SKM-1 treated with dmso at 0.1 percent for 144 hours (cell line): ENCODE measurements at regions not wholly inside any gene's neighbourhood (a gene's known extent, or its start where the extent isn't known, plus 50 kb on each side); places are given as distances from the start of the nearest gene placed in this dataset.

Experiments used
- DNase-seq: peaks from one replicate; lab custom pipeline; 2025; ENCODE audit not compliant: unreplicated experiment; lab: John Stamatoyannopoulos, UW

DNA sequence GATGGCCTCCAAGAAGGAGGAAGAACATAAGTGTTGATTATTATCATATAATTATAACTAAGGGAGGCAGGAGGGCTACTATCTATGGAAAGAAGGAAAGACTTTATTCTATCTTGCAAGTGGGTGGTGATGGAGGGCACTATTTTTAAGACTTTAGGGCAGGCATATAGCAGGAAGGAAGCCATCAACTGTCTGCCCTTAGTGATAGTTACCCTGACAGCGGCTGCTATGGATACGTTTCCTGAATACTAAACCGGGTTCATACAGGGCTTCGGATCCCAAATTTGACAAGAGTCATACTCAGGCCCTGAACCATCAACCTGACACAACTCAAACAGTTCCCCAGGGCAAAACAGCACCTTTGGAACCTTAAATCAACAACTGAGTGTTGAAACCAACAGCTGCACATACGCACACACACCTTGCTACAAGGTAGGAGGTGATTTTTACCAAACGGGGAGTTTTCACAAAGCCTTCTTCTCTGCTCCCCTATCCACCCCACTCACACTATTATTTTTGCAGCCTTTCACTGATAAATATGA lies 397.2 kb downstream of the OMA1 start:
- DNase-seq: no peak

DNA sequence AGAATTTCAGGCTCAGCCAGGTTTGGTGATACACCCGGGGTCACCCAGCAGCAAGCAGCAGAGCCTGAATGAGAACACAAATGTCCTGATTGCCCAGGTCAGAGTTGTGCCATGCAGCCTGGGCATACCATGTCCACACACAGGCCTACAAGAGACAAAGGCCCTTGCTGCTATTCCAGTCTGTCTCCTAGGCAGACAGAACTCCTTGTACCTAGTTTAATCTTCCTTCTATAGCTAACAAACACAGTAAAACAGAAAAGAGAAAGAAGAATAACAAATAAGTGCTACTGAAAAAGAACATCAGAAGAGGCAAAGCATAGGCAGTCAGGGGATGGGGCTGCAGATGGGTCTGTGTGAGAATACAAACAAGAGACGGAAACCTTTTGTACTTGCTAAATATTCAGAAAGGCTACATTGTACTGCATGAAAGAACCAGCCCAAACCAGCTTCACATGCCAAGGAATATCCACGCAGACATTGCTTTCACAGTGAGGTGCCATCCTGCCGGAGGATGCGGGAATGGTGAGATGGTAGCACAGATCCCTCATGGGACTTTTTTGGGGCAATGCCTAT lies 401.7 kb downstream of the OMA1 start:
- DNase-seq: no peak

DNA sequence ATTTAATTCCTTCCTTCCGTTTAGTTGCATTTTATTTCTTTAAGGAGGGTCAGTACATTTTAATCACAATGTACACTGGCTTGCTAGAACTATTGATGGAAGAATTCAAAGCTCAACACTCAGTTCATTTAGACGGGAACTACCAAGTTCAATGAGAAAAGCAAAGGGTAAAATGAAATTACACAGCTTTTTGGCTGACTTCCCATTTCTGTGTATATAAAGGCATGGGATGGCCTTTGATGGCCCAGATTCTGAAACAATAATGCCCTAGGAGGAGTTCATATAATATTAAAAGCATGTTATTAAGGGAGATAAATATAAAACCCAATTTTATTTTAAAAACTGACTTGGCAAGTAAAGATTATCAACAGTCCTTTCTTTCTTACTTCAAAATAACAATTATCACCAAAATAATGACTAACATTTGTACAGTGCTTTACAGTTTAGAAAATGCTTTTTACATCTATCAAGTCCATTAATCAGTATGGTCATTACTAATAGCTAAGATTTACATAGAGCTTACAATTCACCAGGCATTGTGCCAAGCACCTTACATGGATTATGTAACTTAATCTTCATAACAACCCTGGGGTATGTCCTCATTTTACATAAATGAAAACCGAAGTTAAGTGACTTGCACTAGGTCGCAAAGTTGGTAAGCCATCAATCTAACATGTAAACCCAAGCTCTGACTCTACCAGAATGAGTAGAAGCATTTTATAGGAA lies 402.4 kb downstream of the OMA1 start:
- DNase-seq: no peak

DNA sequence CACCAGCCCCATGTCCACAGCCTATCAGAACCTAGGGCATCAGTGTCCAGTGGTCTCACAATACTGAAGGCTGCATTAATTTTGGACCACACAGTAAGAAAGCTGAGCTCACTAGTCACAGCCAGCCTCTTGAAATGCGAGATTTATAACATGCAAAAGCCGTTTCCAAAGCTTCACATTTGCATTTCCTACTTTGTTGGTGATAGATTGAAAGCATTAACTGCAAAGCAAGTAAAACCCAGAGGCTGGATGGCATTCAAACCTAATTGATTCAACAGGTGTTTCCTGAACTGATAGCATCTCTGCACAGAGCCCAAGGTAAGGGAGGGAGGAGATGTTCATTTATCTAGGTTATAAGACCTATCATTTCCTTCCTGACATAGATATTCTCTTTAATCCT lies 410.1 kb downstream of the OMA1 start:
- DNase-seq: no peak

DNA sequence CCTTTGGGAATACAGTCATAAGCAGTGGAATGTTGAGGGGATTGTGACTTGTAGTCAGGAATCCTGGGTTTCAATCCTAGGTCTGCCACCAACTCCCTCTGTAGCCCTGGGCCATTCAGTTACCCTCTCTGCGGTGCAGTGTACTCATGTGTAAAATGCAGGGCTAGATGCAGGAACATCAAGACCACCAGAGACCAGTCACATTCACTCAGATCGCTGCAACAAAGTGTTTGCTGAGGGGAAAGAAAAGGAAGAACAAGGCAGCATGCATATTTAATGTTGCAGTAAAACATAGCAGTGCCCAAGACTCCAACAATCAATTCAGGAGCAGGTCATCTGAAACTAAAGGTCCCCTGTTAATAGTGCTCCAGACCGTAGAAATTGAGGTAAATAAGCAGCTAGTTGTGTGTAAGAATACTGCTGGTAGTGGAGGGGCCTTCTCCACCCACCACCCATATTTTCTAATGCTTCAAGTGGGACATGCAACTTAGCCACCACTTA lies 410.7 kb downstream of the OMA1 start:
- no peak for DNase-seq

DNA sequence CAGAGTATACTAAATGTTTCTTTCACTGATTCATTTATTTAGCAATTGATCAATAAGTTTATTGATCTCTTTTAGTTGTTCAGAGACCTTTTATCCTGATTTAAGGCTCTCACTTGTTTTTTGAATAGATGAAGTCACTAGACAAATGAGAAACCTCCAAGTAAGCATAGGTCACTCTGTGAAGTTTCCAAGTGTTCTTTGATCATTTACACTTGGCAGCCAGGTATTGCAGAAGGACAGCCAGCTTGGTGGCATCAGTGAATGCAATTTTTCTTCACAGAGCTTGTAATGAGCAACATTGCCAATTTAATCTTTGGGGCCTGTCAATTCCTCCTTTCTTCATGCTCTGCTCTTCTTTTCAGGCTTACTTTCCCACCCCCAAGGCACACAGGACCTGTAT lies 413.0 kb downstream of the OMA1 start:
- DNase-seq: no peak

DNA sequence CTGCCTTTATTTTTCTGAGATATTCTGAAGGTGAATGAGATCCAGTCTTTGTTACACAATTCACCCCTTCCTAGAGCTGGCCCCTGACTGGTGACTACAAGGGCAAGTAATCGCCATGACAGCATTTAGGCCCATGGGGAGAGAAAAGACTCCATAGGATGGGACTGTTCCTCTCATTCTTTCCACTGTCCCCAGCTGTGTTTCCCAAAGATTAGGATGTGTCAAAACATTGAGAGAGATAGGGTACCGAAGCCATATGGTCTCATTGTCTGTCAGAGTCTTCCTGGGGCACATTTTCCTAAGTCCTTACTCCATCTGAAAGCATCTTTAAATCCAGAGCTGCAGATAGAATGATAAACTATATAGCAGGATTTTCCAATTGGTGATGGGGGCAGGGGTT lies 423.5 kb downstream of the OMA1 start:
- no peak for DNase-seq

DNA sequence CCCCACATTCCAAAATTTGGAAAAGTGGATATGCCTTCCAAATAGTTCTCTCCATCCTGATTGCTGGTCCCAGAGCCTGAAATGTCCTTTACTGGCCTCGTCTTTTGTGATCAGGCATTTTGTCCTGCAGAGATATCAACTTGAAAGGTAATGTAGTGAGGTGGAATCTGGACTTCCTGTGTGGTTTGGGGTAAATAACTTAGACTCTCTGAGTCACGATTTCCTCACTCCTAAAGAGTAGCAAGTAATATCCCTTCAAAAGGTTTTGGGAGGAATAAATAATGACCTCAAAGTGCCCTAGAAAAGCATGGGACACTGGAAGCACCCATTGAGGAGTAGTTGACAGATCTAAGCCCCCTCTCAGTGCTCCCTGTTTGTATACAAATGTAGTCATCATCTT lies 426.6 kb downstream of the OMA1 start:
- no peak for DNase-seq

DNA sequence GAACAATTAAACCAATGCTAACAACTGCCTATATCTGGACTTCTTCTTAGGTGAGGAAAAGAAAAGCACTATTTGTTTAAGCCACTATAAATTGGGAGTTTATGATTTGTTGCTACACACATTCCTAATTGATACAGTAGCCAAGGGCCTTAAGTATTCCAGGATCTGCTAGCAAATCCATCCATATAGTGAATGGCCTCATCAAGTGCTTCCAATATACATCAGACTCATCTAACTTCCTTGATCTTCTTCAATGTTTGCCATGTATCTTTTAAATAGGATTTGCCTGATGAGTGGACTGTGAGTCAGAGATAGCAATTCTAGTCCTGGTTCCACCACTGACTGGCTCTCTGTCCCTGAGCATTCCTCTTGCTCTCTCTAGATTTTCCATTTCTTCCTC lies 430.2 kb downstream of the OMA1 start:
- no peak for DNase-seq

DNA sequence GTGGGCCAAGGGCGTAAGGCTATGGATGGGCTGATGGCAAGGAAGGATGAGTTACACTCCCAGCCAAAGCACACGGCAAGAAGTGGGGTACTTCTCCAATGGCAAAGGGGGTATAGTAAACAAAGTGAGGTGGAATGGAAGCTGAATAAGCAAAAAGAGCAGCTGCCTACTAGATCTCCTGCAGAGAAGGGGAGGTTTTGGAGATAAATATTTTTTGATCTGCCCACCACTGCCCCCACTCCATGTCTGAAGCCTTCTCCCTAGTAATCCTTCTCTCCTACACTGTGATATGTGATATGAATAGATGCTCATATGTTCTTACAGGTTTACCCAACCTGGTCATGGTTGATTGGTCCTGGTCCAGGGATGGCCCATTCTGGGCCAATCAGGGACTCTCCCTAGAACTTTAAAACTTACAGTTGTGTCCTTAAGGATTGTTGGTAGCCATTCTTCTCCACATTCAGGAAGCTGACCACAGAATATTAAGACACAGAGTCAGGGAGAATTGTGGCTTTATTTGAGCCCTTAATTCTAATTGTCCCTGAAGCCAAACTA lies 436.8 kb downstream of the OMA1 start:
- no peak for DNase-seq

DNA sequence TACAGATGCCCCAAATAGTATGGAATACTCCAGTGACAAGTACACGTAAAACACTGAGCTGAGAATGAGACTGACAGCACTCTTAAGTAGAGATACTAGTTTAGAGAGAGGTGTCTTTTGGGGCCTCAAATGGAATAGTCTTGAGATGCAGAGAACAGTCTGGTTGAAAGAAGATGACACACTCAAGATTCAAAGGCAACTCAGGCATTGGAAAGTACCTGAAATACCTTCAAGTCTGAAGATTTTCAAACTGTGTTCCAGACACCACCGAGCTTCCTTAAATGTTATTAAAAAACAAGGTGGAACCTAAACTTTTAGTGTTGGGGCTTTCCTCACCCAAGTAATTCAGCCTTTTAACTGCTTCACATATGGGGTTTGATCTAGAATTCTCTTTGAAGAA lies 437.7 kb downstream of the OMA1 start:
- DNase-seq: no peak

DNA sequence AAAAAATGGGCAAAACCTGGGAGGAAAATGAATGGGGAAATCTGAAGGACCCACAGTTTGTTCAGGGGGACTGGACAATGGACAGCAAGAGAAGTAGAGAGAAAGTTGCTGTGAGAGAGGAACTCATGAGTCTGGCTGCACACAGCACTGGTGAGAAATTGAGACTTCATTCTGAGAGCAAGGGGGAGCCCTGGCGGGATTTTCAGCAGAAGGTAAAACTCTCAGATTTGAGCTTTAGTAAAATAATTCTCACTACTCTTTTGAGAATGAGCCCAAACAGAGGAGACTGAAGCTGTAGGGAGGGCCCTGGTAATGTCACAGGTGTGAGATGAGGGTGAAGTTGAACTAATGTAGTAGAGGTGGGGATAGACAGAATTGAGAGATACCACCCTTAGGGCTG lies 438.6 kb downstream of the OMA1 start:
- DNase-seq: no peak

DNA sequence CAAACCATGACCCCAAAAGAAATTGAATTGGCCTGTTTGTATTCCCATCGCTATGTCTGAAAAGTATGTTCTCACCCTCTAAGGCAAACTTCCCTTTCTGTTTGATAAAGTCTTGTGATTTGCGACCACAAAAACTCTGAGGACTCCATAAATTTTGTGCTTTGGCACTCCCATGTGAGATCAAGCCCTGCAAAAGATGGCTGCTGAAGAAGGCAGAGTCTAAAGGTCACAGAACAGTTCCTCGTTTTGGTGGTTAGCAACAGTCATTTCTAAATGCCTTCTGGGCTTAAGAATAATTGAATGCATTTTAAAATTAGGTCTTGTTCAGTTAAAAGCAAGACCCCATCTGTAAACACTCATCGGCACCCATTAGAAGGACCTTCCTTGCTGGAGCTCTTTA lies 441.6 kb downstream of the OMA1 start:
- DNase-seq: no peak

DNA sequence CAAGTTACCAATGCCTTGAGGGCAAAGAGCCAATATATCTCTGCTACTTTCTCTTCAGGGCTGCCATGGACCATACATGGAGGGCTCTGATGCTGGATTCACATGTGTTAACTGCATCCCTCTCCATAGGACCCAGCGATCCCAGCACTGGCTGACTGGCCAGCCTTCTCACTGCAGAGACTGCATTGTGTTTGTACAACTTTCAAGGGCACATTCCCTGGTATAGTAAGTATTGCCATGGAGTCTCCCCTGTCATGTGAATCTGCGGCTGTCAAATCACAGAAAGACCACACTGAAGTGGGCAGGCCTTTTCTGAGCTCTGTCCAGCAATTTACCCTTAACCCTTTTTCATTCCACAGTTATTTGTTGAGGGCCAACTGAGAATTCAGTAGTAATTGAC lies 449.8 kb downstream of the OMA1 start:
- no peak for DNase-seq

DNA sequence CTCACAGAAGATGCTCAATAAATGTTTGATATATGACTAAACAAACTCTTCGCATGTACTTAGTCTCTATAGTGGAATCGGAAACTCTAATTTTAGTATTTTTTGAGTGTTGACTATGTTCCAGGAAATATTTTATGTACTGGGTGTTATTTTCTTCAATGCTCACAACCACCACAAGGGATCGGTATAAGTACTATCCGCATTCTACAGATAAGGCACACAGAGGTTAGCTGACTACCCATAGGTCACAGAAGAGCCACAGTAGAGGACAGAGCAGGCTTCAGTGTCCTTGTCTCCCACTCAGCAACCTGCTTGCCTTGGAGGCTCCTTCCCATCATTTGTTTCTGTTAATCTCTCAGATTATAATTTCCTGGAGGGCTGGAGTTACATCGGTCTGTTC lies 451.3 kb downstream of the OMA1 start:
- no peak for DNase-seq

DNA sequence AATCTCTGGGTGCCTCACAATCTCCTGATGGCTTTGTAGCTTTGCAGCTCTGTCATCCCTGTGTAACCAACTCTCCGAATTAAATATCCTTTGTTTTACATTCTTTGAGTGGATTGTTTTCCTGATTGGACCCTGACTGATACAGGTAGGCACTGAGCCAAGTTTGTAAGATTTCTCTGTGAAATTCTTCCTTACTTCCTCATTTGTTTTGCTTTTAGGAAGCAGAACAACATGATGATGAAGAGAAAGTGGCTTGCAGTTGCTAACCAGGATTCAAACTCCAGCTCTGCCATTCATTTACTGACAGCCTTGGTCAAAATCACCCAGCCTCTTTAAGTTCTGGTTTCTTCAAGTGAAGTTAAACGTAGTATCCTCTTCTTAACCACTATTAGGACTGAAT lies 452.3 kb downstream of the OMA1 start:
- DNase-seq: peak; percentile 28

DNA sequence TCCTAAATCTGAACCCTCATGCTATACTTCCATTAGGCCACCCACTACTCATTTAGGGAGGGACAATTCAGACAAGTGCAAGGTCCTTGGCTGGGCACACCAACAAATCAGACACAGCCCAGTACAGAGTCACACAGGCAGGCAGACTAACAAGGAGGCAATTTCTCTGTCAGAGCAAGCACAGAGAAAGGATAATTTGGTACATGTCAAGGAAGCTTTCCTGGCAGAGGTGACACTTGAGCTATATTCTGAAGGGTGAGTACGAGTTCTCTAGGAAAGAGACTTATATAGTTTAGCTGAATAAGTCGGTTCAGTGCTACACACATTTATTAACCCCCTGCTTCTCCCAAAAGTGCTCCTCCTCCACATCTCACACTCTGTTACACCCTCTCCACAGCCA lies 455.9 kb downstream of the OMA1 start:
- DNase-seq: no peak

DNA sequence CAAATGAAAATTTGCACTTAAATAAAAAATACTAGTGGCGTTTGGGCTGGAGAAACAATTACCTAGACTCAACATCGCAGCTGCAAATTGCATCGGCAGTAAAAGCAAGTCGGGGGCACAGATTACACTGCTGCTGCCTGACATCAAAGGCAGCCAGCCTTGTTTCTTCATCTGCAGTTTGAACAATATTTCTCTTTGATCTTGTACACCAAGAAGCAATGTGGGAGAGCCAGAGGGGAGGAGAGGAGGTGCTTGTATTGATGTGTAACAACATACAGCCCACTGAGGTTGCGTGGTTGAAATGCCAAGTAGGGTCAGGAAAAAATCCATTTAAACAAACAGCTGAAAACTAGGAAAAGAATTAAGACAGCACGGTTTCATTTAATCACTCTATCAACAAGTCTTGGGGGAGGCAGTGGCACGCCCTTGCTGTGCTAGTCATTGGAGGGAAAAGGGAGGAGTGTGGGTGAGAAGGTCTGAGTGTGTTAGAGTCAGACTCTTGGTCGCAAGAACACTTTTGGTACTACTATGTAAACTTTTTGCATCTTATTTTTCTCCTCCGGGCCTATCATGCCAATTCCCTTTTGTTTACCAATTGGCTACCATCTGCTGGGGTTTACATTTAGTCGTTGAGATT lies 456.5 kb downstream of the OMA1 start:
- no peak for DNase-seq

DNA sequence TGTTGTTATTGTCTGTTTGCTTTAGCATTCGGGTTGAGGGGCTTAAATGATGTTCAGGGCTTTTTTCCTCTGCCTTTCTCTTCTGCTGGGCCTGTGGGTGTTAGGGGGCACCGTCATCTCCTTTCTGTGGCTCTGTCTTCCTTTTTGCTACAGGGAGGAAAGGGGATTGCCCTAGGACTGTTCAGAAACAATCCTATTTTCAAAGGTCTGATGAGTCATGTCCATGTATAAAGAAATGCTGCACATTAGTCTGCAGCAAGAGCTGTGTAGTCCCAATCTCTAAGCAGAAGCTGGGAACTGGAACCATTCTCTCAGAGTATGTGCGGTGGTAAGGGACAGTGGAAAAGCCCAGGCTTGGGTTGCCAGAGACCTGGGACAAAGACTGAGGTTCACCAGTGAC lies 462.3 kb downstream of the OMA1 start:
- no peak for DNase-seq

DNA sequence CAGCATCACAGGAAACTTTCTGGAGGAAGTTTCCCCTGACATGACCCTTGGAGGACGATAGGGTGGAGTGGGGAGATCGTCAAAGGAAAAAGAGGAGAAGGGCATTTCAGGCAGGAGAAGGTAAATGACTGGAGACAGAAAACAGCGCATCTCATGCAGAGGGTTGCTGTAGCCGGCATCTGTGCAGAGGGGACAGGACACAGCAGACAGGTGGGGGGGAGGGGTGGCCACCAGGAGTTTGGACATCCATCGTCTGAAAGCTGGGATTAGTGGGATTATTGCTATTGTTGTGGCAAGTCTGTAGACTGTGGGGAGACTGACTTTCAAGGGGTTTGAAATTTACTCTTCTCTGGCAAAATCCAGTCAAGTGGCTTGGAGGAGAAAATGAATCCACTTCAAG lies 463.9 kb downstream of the OMA1 start:
- no peak for DNase-seq

DNA sequence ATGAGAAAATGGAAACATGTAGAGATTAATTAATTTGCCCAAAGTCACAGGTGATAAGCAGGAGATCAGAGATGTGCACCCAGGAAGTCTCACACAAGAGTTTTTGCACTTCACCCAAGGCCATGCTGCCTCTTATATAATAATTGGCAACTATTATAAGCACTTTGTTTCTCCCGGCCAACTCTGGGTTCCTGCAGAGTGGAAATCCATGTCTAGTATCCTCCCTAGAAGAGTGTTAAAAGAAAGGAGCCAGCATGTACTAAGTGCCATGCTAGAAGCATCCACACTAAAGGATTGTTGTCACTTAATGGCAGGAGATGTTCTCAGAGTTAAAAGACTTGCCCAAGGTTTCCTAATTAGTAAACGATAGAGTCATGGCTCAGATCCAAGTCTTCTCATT lies 470.3 kb downstream of the OMA1 start:
- no peak for DNase-seq

DNA sequence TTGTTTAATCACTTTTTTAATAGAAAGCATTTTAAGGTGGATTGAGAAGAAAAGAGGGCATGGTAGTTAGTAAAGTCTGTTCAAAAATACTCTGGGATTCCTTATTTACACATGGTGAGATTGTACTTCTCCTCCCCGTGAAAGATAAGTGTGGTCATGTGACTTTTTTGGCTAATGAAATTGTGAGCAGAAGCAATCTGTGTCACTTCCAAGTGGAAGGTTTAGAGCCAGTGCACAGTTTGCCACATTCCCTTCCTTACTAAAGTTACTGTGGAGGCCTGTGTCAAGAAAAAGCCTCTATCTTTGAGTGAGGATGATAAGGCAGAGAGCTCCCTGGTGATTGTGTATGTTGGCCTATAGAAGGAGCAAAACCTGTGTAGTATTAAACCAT lies 471.3 kb downstream of the OMA1 start:
- no peak for DNase-seq
